H9 (cell line): ENCODE measurements at regions not wholly inside any gene's neighbourhood (a gene's known extent, or its start where the extent isn't known, plus 50 kb on each side); places are given as distances from the start of the nearest gene placed in this dataset.

Experiments used
- DNase-seq: peaks from one replicate; pipeline ENCODE4 v3.0.0-alpha.2; 2017
- H2AFZ ChIP-seq: one replicate; pipeline ENCODE4 v1.6.1; 2013; ENCODE audit warnings: mild to moderate bottlenecking, low read length, control low read depth, moderate library complexity
- H2AK5ac ChIP-seq: 2 replicates; pipeline ENCODE4 v1.6.1; 2013; ENCODE audit warnings: low read length, control low read depth, mixed read lengths; ENCODE audit not compliant: insufficient read length
- H2BK120ac ChIP-seq: one replicate; pipeline ENCODE4 v1.6.1; 2013; ENCODE audit warnings: low read depth, mild to moderate bottlenecking, low read length, control low read depth, inconsistent platforms; ENCODE audit not compliant: poor library complexity, severe bottlenecking
- H2BK12ac ChIP-seq: 2 replicates; pipeline ENCODE4 v1.6.1; 2013; ENCODE audit warnings: low read length, control low read depth, mixed read lengths, low read depth; ENCODE audit not compliant: insufficient read length
- H2BK15ac ChIP-seq: 2 replicates; pipeline ENCODE4 v1.6.1; 2013; ENCODE audit warnings: low read depth, low read length, control low read depth
- H2BK20ac ChIP-seq: one replicate; pipeline ENCODE4 v1.6.1; 2013; ENCODE audit warnings: low read depth, mild to moderate bottlenecking, low read length, control low read depth, inconsistent platforms; ENCODE audit not compliant: poor library complexity, severe bottlenecking
- H2BK5ac ChIP-seq: 2 replicates; pipeline ENCODE4 v1.6.1; 2013; ENCODE audit warnings: low read length, control low read depth, mixed read lengths; ENCODE audit not compliant: insufficient read length
- H3K14ac ChIP-seq: 2 replicates; pipeline ENCODE4 v1.6.1; 2013; ENCODE audit warnings: low read length, control low read depth; ENCODE audit not compliant: insufficient read depth
- H3K18ac ChIP-seq: 2 replicates; pipeline ENCODE4 v1.6.1; 2013; ENCODE audit warnings: low read depth, mild to moderate bottlenecking, mixed read lengths, low read length, control low read depth; ENCODE audit not compliant: insufficient read length
- H3K23ac ChIP-seq: 2 replicates; pipeline ENCODE4 v1.6.1; 2013; ENCODE audit warnings: low read length, control low read depth, mixed read lengths, low read depth; ENCODE audit not compliant: insufficient read length
- H3K23me2 ChIP-seq: 2 replicates; pipeline ENCODE4 v1.6.1; 2013; ENCODE audit warnings: low read depth, mild to moderate bottlenecking, mixed read lengths, low read length, control low read depth; ENCODE audit not compliant: insufficient read length, poor library complexity, severe bottlenecking
- H3K27ac ChIP-seq: 2 replicates; pipeline ENCODE4 v1.5.1; 2013; ENCODE audit warnings: low read length, control low read depth, mixed read lengths, low read depth; ENCODE audit not compliant: insufficient read length
- H3K27me3 ChIP-seq: 2 replicates; pipeline ENCODE4 v1.6.1; 2013; ENCODE audit warnings: low read length, control low read depth, inconsistent platforms; ENCODE audit not compliant: insufficient read depth
- H3K4ac ChIP-seq: 2 replicates; pipeline ENCODE4 v1.6.1; 2013; ENCODE audit warnings: low read depth, mild to moderate bottlenecking, control low read depth, inconsistent platforms, low read length, moderate library complexity
- H3K4me1 ChIP-seq: 2 replicates; pipeline ENCODE4 v1.6.1; 2013; ENCODE audit warnings: low read length, control low read depth, inconsistent platforms; ENCODE audit not compliant: insufficient read depth
- H3K4me2 ChIP-seq: 2 replicates; pipeline ENCODE4 v1.6.1; 2013; ENCODE audit warnings: low read length, control low read depth, mixed read lengths; ENCODE audit not compliant: insufficient read length, insufficient read depth
- H3K56ac ChIP-seq: 2 replicates; pipeline ENCODE4 v1.6.1; 2013; ENCODE audit warnings: low read depth, mild to moderate bottlenecking, mixed read lengths, low read length, control low read depth; ENCODE audit not compliant: insufficient read length
- H3K79me1 ChIP-seq: 2 replicates; pipeline ENCODE4 v1.6.1; 2013; ENCODE audit warnings: low read depth, mild to moderate bottlenecking, moderate library complexity, low read length, control low read depth, inconsistent platforms; ENCODE audit not compliant: insufficient read depth, poor library complexity, severe bottlenecking
- H3K79me2 ChIP-seq: 2 replicates; pipeline ENCODE4 v1.6.1; 2013; ENCODE audit warnings: low read length, control low read depth, inconsistent platforms; ENCODE audit not compliant: insufficient read depth
- H3K9ac ChIP-seq: 2 replicates; pipeline ENCODE4 v1.6.1; 2013; ENCODE audit warnings: low read length, control low read depth, mixed read lengths; ENCODE audit not compliant: insufficient read length; ENCODE audit errors: extremely low read depth
- H3K9me3 ChIP-seq: one replicate; pipeline ENCODE4 v1.6.1; 2013; ENCODE audit warnings: low read depth, low read length, inconsistent platforms; ENCODE audit not compliant: control insufficient read depth
- H3T11ph ChIP-seq: one replicate; pipeline ENCODE4 v1.6.1; 2013; ENCODE audit warnings: mild to moderate bottlenecking, low read length, control low read depth, inconsistent platforms
- H4K20me1 ChIP-seq: one replicate; pipeline ENCODE4 v1.6.1; 2013; ENCODE audit not compliant: control insufficient read depth, insufficient read length, insufficient read depth
- H4K5ac ChIP-seq: 2 replicates; pipeline ENCODE4 v1.6.1; 2013; ENCODE audit warnings: low read depth, mild to moderate bottlenecking, mixed read lengths, low read length, control low read depth; ENCODE audit not compliant: insufficient read length
- H4K8ac ChIP-seq: replicated peaks from 2 replicates; pipeline ENCODE4 v1.6.1; 2013; ENCODE audit warnings: low read length, control low read depth, mixed read lengths, low read depth; ENCODE audit not compliant: insufficient read length
- H4K91ac ChIP-seq: 2 replicates; pipeline ENCODE4 v1.6.1; 2013; ENCODE audit warnings: low read depth, mild to moderate bottlenecking, moderate library complexity, mixed read lengths, low read length, control low read depth; ENCODE audit not compliant: insufficient read length
- H3K27ac Mint-ChIP-seq, 3 experiments: 2 replicates in 2 of 3; 3 replicates in 1 of 3; pipeline ENCODE4 v1.8.0; 2020 to 2021; ENCODE audit warnings: mixed read lengths in 3 of 3, mild to moderate bottlenecking in 1 of 3, moderate library complexity in 1 of 3
- H3K27me3 Mint-ChIP-seq: 2 replicates; pipeline ENCODE4 v1.8.0; 2021; ENCODE audit warnings: low read depth, mild to moderate bottlenecking, moderate library complexity, mixed read lengths
- H3K36me3 Mint-ChIP-seq, 3 experiments: 2 replicates in 2 of 3; 3 replicates in 1 of 3; pipeline ENCODE4 v1.8.0; 2020 to 2021; ENCODE audit warnings: low read depth in 3 of 3, mixed read lengths in 3 of 3; ENCODE audit not compliant: insufficient read depth in 1 of 3
- H3K4me1 Mint-ChIP-seq, 2 experiments: 2 replicates each; pipeline ENCODE4 v1.8.0; 2020; ENCODE audit warnings: mixed read lengths in 2 of 2
- H3K4me3 Mint-ChIP-seq, 2 experiments: 2 replicates in 1 of 2; 3 replicates in 1 of 2; pipeline ENCODE4 v1.8.0; 2020 to 2021; ENCODE audit warnings: mild to moderate bottlenecking in 2 of 2, mixed read lengths in 2 of 2, moderate library complexity in 1 of 2
- H3K9me3 Mint-ChIP-seq, 2 experiments: 2 replicates in 1 of 2; 3 replicates in 1 of 2; pipeline ENCODE4 v1.8.0; 2020; ENCODE audit warnings: mild to moderate bottlenecking in 2 of 2, mixed read lengths in 2 of 2, moderate library complexity in 1 of 2
- WGBS: extraction: QIAGEN DNeasy Blood & Tissue Kit; methylation state at CpG from one replicate; pipeline ENCODE4 v1.1.7; 2013; ENCODE audit warnings: missing lambda C conversion rate, low lambda C conversion rate, mixed read lengths; ENCODE audit not compliant: insufficient read length; ENCODE audit errors: extremely low coverage; 5-methylcytosine and 5-hydroxymethylcytosine counted together
- TF ChIP-seq, protein P1 (sequence below): fragments of 200-600 bp; sonication (generic); conservative IDR thresholded peaks from 3 replicates; pipeline ENCODE4 v1.8.0; 2021; ENCODE audit warnings: antibody characterized with exemption, mild to moderate bottlenecking

DNA sequence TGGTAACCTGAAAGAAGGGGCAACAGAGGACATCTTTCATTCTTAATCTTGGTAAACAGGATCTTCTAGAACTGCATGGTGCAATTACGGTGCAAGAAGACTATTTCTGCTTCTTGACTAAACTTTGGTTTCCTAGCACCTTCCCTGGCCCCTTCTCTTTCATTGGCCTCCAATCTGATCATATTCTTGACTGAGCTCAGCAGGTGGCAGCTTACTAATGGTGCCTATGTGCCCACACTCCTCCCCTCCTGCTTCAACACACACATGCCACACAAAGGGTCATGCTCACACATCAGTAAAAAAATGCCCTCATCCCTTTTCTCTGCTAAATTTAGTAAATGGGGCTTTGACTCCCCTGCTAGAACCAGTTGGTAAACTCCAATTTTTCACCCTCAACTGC lies 400.5 kb upstream of the MAOA start:
- H2AK5ac ChIP-seq: no peak overlapping the region
- H3K18ac ChIP-seq: no peak overlapping the region
- no peaks in the 10 kb centered on the region for H3K79me2 ChIP-seq
- no peaks in the 10 kb centered on the region for H3K9me3 ChIP-seq
- H3K4me2 ChIP-seq: no peak overlapping the region
- Mint-ChIP-seq H3K36me3 (peaks cover 11 to 20% (median 16%) of the 10 kb centered on the region in 3 experiments), H3K27ac (no peak overlapping the region), H3K4me1 (no peaks in the 10 kb centered on the region), H3K27me3 (no peaks in the 10 kb centered on the region), H3K4me3 (no peak overlapping the region), H3K9me3 (peaks cover 17 to 56% of the 10 kb centered on the region in 2 experiments)
- H2BK15ac ChIP-seq: no peak overlapping the region
- H2AFZ ChIP-seq: no peak overlapping the region
- H4K5ac ChIP-seq: no peak overlapping the region
- H3T11ph ChIP-seq: no peak overlapping the region
- H3K4ac ChIP-seq: no peak overlapping the region
- H3K4me1 ChIP-seq: no peaks in the 10 kb centered on the region
- H2BK5ac ChIP-seq: no peak overlapping the region
- H3K23me2 ChIP-seq: no peaks in the 10 kb centered on the region
- H3K27ac ChIP-seq: no peak overlapping the region
- H2BK12ac ChIP-seq: no peak overlapping the region
- no peak overlapping the region for H3K56ac ChIP-seq
- H4K8ac ChIP-seq: no peak overlapping the region
- no peak overlapping the region for H3K23ac ChIP-seq
- H2BK120ac ChIP-seq: no peak overlapping the region
- no CpG with 5 or more reads among the region's 1 CpG for WGBS
- H3K14ac ChIP-seq: no peak overlapping the region
- H3K9ac ChIP-seq: no peak overlapping the region
- no peak overlapping the region for H4K91ac ChIP-seq
- no peaks in the 10 kb centered on the region for H3K79me1 ChIP-seq
- no peaks in the 10 kb centered on the region for H4K20me1 ChIP-seq
- DNase-seq: no peak
- no peak overlapping the region for H2BK20ac ChIP-seq
- H3K27me3 ChIP-seq: no peaks in the 10 kb centered on the region
- TF ChIP-seq, protein P1, sequence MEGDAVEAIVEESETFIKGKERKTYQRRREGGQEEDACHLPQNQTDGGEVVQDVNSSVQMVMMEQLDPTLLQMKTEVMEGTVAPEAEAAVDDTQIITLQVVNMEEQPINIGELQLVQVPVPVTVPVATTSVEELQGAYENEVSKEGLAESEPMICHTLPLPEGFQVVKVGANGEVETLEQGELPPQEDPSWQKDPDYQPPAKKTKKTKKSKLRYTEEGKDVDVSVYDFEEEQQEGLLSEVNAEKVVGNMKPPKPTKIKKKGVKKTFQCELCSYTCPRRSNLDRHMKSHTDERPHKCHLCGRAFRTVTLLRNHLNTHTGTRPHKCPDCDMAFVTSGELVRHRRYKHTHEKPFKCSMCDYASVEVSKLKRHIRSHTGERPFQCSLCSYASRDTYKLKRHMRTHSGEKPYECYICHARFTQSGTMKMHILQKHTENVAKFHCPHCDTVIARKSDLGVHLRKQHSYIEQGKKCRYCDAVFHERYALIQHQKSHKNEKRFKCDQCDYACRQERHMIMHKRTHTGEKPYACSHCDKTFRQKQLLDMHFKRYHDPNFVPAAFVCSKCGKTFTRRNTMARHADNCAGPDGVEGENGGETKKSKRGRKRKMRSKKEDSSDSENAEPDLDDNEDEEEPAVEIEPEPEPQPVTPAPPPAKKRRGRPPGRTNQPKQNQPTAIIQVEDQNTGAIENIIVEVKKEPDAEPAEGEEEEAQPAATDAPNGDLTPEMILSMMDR: no peak
